AG10803 (cell line): ENCODE measurements at regions not wholly inside any gene's neighbourhood (a gene's known extent, or its start where the extent isn't known, plus 50 kb on each side); places are given as distances from the start of the nearest gene placed in this dataset.

Experiments
- DNase-seq: peaks from one replicate; pipeline ENCODE4 v3.0.0; 2010; ENCODE audit warnings: low read depth
- H3K4me3 ChIP-seq: 2 replicates; pipeline ENCODE4 v1.5.1; 2011; ENCODE audit warnings: mild to moderate bottlenecking, low read length, control low read depth
- TF ChIP-seq, protein P1 (sequence below): conservative IDR thresholded peaks from 2 replicates; pipeline ENCODE4 v1.5.1; 2011; ENCODE audit warnings: mild to moderate bottlenecking, low read length, control low read depth, inconsistent platforms

- DNase-seq = no peak
Observed at GRCh38 chr16:86747761-86748160, 169.4 kb downstream of the FOXL1 start.

DNA sequence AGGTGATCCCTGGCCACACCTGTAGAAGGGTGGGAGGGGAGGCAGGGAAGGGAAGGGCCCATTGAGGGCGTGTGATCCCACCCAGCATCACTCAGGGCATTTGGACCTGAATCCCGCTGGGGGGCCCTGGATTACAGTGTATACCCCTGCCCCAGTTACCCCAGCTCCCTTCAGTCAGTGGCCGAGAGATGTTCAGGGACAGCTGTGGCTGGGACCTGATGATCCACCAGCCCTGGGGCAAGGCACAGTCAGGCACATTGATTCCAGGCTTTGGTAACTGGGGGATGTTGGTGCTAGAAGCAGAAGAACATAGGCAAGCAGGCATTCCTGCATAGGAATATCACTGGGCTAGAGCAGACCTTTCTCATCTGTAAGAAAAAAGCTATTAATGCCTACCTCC, 170.3 kb downstream of the FOXL1 start:
- H3K4me3 ChIP-seq = no peak overlapping the region
- DNase-seq = no peak
- TF ChIP-seq, protein P1, sequence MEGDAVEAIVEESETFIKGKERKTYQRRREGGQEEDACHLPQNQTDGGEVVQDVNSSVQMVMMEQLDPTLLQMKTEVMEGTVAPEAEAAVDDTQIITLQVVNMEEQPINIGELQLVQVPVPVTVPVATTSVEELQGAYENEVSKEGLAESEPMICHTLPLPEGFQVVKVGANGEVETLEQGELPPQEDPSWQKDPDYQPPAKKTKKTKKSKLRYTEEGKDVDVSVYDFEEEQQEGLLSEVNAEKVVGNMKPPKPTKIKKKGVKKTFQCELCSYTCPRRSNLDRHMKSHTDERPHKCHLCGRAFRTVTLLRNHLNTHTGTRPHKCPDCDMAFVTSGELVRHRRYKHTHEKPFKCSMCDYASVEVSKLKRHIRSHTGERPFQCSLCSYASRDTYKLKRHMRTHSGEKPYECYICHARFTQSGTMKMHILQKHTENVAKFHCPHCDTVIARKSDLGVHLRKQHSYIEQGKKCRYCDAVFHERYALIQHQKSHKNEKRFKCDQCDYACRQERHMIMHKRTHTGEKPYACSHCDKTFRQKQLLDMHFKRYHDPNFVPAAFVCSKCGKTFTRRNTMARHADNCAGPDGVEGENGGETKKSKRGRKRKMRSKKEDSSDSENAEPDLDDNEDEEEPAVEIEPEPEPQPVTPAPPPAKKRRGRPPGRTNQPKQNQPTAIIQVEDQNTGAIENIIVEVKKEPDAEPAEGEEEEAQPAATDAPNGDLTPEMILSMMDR = no peak

More at GRCh38 chr16:86747761-86748160, 169.4 kb downstream of the FOXL1 start:
- no peak overlapping the region for H3K4me3 ChIP-seq
- TF ChIP-seq, protein P1 = no peak

DNA sequence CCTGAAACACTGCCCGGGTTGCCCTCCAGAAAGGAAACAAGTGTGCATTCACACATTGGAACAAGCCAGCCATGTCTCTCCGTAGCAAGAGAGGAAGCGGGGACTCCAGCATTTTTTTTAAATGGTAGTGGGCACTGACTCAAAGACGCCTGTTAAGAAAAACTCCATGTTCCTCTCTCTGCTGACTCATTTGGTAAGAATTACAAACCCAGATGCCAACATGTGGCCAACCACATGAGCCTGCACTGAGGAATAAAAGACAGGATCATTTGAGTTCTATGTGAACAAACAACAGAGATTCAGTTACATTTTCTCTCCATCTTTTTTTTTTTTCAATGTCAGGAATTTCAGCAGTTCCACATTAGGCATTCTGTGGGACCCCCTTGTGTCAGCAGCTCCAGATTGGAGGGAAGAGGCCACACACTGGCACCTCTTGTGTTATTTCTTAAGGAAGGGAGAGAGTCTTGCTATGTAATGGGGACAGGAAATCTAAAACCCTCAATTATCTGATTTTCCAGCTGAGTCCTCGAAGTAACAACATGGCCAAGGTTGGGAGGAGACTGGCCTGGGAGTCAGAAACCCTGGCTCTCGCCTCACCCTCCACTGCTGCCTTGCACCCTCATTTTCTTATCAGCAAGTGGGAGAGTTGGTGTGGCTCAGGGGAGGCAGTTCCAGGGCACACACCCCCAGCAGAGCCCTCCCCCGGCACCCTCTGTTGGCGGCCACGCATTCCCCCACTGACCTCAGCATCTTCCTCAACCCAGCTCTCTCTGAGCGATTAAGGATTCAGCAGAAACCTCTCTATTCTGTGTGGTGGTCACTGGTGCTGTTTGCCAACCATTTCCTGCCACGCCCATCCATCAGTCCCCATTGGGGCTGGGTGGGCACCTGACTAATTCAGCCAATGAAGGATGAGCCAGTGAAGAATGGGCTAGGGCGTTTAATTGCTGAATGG, 173.0 kb downstream of the FOXL1 start:
- TF ChIP-seq, protein P1 = no peak; the same call in 1 of the 2 replicates
- DNase-seq = peak; percentile 88
- H3K4me3 ChIP-seq = no peak overlapping the region

GRCh38 chr16:86752582-86753175, 174.3 kb downstream of the FOXL1 start:
- TF ChIP-seq, protein P1 = no peak
- DNase-seq = no peak
- H3K4me3 ChIP-seq = no peak overlapping the region

GRCh38 chr16:86753399-86753798, 175.1 kb downstream of the FOXL1 start:
- H3K4me3 ChIP-seq = no peak overlapping the region
- DNase-seq = no peak
- TF ChIP-seq, protein P1 = no peak

DNA sequence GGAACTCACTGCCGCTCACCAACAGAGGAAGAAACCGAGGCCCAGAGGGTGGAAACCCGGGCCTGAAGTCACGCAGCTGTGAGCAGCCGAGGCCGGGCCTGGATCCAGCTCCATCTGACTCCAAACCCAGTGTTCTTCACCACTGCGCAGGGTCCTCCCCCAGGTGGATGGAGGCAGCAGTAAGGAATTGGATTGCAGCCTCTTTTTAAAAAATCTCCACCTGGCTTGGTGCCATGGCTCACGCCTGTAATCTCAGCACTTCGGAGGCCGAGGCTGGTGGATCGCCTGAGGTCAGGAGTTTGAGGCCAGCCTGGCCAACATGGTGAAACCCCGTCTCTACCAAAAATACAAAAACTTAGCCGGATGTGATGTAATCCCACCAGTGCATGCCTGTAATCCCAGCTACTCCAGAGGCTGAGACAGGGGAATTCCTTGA, 177.2 kb downstream of the FOXL1 start:
- TF ChIP-seq, protein P1 = no peak
- H3K4me3 ChIP-seq = no peak overlapping the region
- DNase-seq = no peak
